Gastrocnemius medialis (tissue), 4 donors: ENCODE measurements at regions not wholly inside any gene's neighbourhood (a gene's known extent, or its start where the extent isn't known, plus 50 kb on each side); places are given as distances from the start of the nearest gene placed in this dataset.

Source experiments
- ATAC-seq, 2 donors: fragments of 150-250 bp; one replicate each; pipeline ENCODE4 v1.9.1; 2016
- DNase-seq, 2 donors: peaks; one replicate each; pipeline ENCODE4 v3.0.0-alpha.2; 2019
- H3K27ac ChIP-seq, 4 donors: fragments of 200-600 bp; sonication (generic); 1 replicate in 1 of 4; 2 replicates in 3 of 4; pipeline ENCODE4 v1.5.1; 2016 to 2018; ENCODE audit warnings: mild to moderate bottlenecking in 2 of 4, moderate library complexity in 1 of 4
- H3K27me3 ChIP-seq, 3 donors: fragments of 200-600 bp; sonication (generic) in 2 of 3; 1 replicate in 1 of 3; 2 replicates in 2 of 3; pipeline versions ENCODE4 v1.5.1 to v1.6.0; 2016 to 2019; ENCODE audit warnings: mild to moderate bottlenecking in 1 of 3, moderate library complexity in 1 of 3
- H3K36me3 ChIP-seq, 2 donors: fragments of 200-600 bp; sonication (generic) in 1 of 2; one replicate each; pipeline ENCODE4 v1.5.1; 2017 to 2018
- H3K4me1 ChIP-seq, 2 donors: fragments of 200-600 bp; sonication (generic) in 1 of 2; one replicate each; pipeline ENCODE4 v1.5.1; 2016 to 2017; ENCODE audit warnings: mild to moderate bottlenecking in 2 of 2
- H3K4me3 ChIP-seq, 4 donors: fragments of 200-600 bp; sonication (generic) in 3 of 4; 1 replicate in 1 of 4; 2 replicates in 3 of 4; pipeline ENCODE4 v1.5.1; 2016 to 2019; ENCODE audit warnings: mild to moderate bottlenecking in 2 of 4
- H3K9me3 ChIP-seq, 3 donors: fragments of 200-600 bp; sonication (generic) in 2 of 3; 1 replicate in 1 of 3; 2 replicates in 2 of 3; pipeline ENCODE4 v1.5.1; 2016 to 2019
- POLR2A ChIP-seq, 2 donors: fragments of 450-650 bp; IDR thresholded peaks; one replicate each; pipeline ENCODE4 v1.6.1; 2017; ENCODE audit warnings: antibody characterized with exemption in 2 of 2, mild to moderate bottlenecking in 2 of 2, moderate library complexity in 2 of 2
- in situ Hi-C, 4 donors: fragments of 200-750 bp; cut with MboI; loops; one replicate each; pipeline versions ENCODE4 v1.15.0 to v1.8.0; 2017; ENCODE audit warnings: low sequenced_read_pairs in 4 of 4
- intact Hi-C: fragments of 100-400 bp; cut with DNase I; formaldehyde crosslinking; loops from one replicate; pipeline ENCODE4 v1.15.1; 2023; ENCODE audit warnings: low total_unique reads
- TF ChIP-seq, protein P1 (sequence below), 5 experiments: fragments of 450-650 bp in 3 of 5; fragments of 200-600 bp in 2 of 5; sonication (generic) in 2 of 5; IDR thresholded peaks in 4 of 5; conservative IDR thresholded peaks in 1 of 5; 1 replicate in 4 of 5; 2 replicates in 1 of 5; pipeline ENCODE4 v1.5.1; 2016 to 2019; ENCODE audit warnings: antibody characterized with exemption in 5 of 5, mild to moderate bottlenecking in 3 of 5, moderate library complexity in 3 of 5

DNA sequence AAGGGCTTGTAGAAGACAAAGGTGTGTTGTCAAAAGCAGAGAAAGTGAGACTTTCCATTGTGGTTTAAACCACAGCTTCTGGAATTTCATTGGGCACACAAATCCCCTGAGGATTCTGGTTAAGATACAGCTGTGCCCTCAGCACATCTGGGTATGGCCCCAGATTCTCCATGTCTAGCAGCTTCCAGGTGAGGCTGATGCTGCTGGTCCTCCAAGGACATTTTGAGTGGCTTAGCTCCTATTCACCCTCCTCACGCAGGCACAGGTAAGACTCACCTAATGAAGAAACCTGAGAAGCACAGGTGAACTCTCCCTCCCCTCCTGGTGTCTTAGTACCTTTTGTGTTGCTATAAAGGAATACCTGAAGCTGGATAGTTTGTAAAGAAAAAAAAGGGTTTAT, 88.9 kb upstream of the IGLL5 start:
- H3K9me3 ChIP-seq = no peaks in the 10 kb centered on the region
- H3K36me3 ChIP-seq = no peaks in the 10 kb centered on the region
- no peak overlapping the region for H3K4me3 ChIP-seq
- ATAC-seq (no peak), DNase-seq (no peak)
- peaks cover 0 to 7% (median 0%) of the 10 kb centered on the region in 3 donors for H3K27me3 ChIP-seq
- intact Hi-C loops (no loop called here), in situ Hi-C loops (no loop called here)
- H3K27ac ChIP-seq = no peak overlapping the region
- TF ChIP-seq, protein P1, sequence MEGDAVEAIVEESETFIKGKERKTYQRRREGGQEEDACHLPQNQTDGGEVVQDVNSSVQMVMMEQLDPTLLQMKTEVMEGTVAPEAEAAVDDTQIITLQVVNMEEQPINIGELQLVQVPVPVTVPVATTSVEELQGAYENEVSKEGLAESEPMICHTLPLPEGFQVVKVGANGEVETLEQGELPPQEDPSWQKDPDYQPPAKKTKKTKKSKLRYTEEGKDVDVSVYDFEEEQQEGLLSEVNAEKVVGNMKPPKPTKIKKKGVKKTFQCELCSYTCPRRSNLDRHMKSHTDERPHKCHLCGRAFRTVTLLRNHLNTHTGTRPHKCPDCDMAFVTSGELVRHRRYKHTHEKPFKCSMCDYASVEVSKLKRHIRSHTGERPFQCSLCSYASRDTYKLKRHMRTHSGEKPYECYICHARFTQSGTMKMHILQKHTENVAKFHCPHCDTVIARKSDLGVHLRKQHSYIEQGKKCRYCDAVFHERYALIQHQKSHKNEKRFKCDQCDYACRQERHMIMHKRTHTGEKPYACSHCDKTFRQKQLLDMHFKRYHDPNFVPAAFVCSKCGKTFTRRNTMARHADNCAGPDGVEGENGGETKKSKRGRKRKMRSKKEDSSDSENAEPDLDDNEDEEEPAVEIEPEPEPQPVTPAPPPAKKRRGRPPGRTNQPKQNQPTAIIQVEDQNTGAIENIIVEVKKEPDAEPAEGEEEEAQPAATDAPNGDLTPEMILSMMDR (IDR thresholded peaks at IDR 0.05 in 4 of 5, conservative IDR thresholded peaks at IDR 0.05 in 1 of 5) = no peak
- TF ChIP-seq POLR2A (IDR thresholded peaks at IDR 0.05) = no peak
- H3K4me1 ChIP-seq = no peaks in the 10 kb centered on the region

DNA sequence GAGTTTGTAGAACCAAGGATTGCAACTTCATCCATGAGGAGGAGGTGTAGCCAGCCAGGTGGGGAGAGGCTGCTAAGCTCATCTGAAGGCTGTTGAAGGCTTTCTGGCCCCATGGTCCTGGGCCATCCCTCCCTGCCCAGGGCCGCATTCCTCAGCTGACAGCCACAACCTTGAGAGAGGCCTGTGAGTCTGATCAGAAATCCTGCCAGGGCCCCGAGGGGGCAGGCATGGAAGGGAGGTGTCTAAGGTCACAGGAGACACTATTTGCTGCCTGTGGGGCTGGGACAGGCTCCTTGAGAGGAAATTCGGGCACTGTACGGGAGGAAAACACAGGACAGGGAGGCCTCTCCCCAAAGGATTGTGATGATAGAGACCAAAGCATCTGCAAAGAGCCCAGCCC, 88.1 kb upstream of the IGLL5 start:
- in situ Hi-C loops = no loop called here
- H3K27me3 ChIP-seq = peaks cover 0 to 7% (median 0%) of the 10 kb centered on the region in 3 donors
- ATAC-seq = no peak

DNA sequence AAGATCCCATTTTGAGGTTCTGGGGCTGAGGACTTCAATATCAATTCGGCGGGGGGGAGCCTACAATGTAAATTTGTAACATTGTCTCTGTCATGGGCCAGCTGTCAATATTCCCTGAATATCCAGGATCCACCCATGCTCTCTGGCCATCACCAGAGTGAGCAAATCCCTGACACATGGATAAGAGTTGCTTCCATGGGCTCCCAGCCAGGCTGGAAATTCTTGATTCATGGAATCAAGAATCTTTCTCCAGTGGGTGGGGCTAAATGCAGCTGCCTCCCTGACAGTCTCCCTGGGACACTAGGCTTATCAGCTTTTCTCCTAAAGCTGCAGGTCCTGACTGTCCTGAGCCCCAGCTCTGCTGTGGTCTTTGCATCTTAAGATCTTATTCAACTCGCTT, 86.9 kb upstream of the IGLL5 start:
- H3K27ac ChIP-seq = no peak overlapping the region
- peaks cover 0 to 7% (median 0%) of the 10 kb centered on the region in 3 donors for H3K27me3 ChIP-seq
- ATAC-seq = no peak
- no peaks in the 10 kb centered on the region for H3K36me3 ChIP-seq
- no peak for TF ChIP-seq POLR2A (IDR thresholded peaks at IDR 0.05)
- TF ChIP-seq, protein P1 (IDR thresholded peaks at IDR 0.05 in 4 of 5, conservative IDR thresholded peaks at IDR 0.05 in 1 of 5) = no peak
- intact Hi-C loops (no loop called here), in situ Hi-C loops (no loop called here)
- no peak for DNase-seq
- H3K4me1 ChIP-seq = no peaks in the 10 kb centered on the region
- no peak overlapping the region for H3K4me3 ChIP-seq
- no peaks in the 10 kb centered on the region for H3K9me3 ChIP-seq

More for the DNA sequence above, 88.1 kb upstream of the IGLL5 start:
- intact Hi-C loops = no loop called here
- no peak for DNase-seq
- H3K27ac ChIP-seq = no peak overlapping the region
- H3K36me3 ChIP-seq = no peaks in the 10 kb centered on the region
- no peak overlapping the region for H3K4me3 ChIP-seq
- no peaks in the 10 kb centered on the region for H3K4me1 ChIP-seq
- TF ChIP-seq POLR2A (IDR thresholded peaks at IDR 0.05) = no peak
- TF ChIP-seq, protein P1 (IDR thresholded peaks at IDR 0.05 in 4 of 5, conservative IDR thresholded peaks at IDR 0.05 in 1 of 5) = no peak
- H3K9me3 ChIP-seq = no peaks in the 10 kb centered on the region

DNA sequence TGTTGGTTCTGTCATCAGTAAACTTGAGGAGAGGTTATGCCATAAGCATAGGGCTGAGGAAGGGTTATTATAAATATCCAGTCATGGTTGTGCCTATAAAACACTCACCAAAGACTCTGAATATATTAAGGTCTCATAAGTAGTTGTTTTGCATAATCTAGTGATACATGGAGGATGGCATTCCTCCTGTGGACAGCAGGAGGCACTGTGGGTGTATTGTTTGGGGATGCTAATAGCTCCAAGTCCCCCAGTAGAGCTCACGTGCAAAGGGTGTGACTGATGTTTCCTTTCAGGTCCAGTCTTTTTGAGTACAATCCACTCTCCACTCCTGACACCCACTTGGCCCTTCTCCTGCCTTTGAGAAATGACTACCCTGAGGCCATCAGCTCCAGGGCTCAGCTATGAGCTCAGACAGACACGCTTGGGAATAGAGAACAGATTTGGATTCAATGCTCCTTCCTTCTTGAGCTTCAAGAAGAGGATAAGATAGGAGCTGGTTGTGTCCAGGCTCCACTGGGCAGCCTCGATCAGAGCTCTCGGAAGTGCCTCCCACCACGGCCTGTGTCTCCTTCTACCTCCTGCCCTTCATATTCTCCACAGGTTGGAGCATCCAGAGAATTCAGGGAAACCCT, 85.2 kb upstream of the IGLL5 start:
- H3K27me3 ChIP-seq = peaks cover 0 to 12% (median 0%) of the 10 kb centered on the region in 3 donors
- ATAC-seq (no peak), DNase-seq (no peak)
- no peak overlapping the region for H3K4me3 ChIP-seq
- no peak overlapping the region for H3K27ac ChIP-seq
- intact Hi-C loops = no loop called here
- in situ Hi-C loops = no loop called here
- no peak for TF ChIP-seq POLR2A (IDR thresholded peaks at IDR 0.05)
- TF ChIP-seq, protein P1 (IDR thresholded peaks at IDR 0.05 in 4 of 5, conservative IDR thresholded peaks at IDR 0.05 in 1 of 5) = peak in 1 of 5 experiments; percentile 16
- no peaks in the 10 kb centered on the region for H3K4me1 ChIP-seq
- H3K9me3 ChIP-seq = no peaks in the 10 kb centered on the region
- H3K36me3 ChIP-seq = no peaks in the 10 kb centered on the region
